GM21825 (cell line): ENCODE measurements at regions not wholly inside any gene's neighbourhood (a gene's known extent, or its start where the extent isn't known, plus 50 kb on each side); places are given as distances from the start of the nearest gene placed in this dataset.

Experiments
- ATAC-seq: cut with Tn5 transposase; IDR thresholded peaks from one replicate; pipeline ENCODE4 v1.9.1; 2021; ENCODE audit warnings: mild to moderate bottlenecking, moderate library complexity; ENCODE audit not compliant: unreplicated experiment

- ATAC-seq = no peak
These were observed 1371.5 kb upstream of the TMEFF2 start for GRCh38 chr2:193566276-193566675.

DNA sequence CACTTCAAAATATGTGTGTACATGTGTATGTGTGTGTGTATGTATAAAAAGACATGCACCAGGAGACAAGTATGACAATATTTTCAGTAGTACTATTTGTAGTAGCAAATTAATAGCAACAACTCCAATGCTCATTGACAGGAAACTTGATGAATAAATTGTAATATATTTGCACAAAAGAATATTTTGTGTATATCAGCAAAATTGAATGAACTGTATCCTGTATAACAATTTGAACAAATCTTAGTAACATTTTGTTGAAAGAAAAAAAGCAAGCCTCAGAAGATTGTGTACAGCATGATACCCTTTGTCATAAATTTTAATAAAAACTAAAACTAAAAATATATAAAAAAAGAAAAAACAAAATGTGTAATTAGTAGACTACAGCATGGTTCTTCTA, 1367.3 kb upstream of the TMEFF2 start:
- no peak for ATAC-seq

DNA sequence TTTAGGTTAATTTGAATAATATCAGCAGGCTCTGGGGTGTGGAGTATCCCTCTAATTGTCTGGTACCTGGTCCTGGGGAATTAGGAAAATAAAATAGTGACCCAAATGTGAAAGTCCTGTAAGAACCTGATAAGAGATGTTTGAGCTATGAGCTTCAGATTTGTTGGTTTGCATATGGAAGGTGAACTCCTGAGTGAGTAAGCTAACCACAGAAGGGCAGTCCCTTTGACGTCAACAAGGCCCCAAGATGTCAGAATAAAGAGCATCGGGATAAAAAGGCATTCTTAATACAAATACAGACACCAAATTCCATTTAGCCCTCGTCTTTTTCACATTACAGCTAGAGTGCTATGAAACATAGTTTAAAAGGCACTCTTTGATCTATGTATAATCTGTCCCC, 1366.3 kb upstream of the TMEFF2 start:
- ATAC-seq = no peak

DNA sequence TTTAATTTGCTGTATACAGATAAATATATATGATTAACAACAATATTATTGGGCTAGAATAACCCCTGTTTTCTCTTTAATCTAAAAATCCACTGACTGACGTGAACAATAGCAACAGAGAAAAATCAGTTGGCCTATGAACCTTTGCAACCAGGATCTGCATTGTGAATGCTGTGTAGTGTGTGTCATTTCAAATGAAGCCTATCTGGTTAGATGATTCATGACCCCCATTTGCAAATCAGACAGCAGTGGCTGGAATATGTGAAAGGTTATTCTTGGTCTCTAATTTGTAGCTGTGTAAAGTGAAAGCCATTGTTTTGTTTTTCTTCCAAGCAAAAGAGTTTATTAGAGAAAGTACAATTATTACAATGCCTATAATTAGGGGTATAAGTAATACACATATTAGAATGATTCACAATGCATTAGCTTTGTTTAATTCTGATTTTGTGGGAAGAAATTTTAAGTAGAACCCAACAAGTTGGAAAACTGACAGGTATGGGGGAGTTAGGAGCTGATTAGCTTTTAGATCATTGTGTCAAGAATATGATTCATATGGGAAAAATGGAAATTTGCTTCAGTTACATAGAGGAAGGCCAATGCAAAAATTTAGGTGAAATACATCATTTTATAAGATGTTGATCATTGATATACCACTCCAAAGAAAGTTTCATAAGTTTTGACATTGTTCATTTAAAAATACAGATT, 1362.2 kb upstream of the TMEFF2 start:
- no peak for ATAC-seq

DNA sequence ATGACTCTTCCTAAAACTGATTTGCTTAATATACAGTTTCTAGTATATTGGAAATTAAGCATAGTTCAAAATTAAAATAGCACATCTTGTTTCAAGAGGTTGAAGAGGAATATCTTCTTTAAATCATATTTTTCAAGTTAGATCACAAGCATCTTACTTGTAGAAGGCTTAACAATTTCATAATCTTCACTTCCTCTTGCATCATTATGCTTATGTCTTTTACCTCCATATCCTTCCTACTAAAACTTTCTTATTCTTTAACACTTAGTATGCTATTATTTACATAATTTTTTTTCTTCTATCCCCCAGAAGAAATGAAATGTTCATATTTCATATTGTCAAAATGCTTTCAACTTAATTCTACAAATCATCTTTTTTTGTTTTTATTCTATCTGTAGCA, 1354.9 kb upstream of the TMEFF2 start:
- ATAC-seq = no peak

DNA sequence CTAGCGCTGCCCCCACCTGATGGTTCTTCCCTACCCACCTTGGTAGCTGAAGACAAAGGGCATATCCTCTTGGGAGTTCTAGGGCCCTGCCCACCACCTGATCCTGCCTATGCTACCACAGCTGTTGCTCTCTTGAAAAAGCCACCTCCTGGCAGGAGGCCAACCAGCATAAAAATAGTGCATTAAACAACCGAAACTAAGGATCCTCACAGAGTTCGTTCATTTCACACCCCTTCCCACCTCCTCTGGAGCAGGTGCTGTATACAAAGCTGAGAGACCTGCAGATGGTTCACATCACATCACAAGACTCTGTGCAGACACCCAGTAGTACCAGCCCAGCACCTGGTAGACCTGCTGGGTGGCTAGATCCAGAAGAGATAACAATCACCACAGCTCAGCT, 1348.0 kb upstream of the TMEFF2 start:
- ATAC-seq = peak; percentile 49

GRCh38 chr2:193539188-193539587, 1344.5 kb upstream of the TMEFF2 start:
- ATAC-seq = peak; percentile 93

DNA sequence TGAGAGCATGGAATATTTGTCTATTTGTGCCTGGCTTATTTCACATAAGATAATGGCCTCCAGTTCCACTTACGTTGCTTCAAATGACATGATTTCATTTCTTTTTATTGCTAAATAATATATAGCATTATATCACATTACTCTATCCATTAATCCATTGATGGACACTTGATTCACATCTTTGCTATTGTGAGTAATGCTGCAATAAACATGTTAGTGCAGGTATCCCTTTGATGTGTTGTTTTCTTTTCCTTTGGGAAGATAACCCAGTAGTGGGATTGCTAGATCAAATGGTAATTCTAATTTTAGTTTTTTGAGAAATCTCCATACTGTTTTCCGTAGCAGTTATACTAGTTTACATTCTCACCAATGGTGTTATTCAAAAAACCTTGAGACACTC, 1343.3 kb upstream of the TMEFF2 start:
- ATAC-seq = no peak

DNA sequence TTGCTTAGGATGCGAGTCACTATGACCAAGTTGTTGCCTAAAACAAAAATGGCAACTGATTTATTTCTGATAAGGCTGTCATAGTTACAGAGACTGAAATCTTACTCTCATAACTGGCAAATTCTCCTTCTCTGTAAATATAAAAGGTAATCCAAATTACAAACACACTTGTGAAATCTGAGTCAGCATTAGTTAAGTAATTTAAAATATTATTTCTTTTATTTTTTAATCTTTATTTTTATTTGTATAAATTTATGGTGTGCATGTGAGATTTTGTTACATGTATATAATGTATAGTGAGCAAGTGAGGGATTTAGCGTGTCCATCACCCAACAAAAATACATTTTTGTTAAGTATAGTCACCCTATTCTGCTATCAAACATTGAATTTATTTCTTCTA, 1342.8 kb upstream of the TMEFF2 start:
- no peak for ATAC-seq

DNA sequence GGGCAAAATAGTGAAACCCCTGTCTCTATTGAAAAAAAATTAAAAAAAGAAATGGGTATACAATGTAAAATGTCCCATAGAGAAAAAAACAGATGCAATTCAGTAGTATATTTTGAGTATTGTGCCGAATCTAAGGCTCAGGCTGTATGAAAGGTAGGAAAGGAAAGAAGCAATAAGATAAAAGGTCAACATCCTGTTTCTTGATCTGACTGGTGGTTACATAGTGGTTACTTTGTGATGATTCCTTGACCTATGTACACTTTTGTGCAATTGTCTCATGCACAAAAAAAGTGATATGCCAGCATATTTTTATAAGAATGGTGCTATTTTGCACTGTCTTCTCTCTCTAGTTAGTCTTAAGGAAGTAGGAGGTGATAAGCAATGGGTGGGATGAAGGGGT, 1333.7 kb upstream of the TMEFF2 start:
- ATAC-seq = no peak

GRCh38 chr2:193527146-193527545, 1332.4 kb upstream of the TMEFF2 start:
- no peak for ATAC-seq

DNA sequence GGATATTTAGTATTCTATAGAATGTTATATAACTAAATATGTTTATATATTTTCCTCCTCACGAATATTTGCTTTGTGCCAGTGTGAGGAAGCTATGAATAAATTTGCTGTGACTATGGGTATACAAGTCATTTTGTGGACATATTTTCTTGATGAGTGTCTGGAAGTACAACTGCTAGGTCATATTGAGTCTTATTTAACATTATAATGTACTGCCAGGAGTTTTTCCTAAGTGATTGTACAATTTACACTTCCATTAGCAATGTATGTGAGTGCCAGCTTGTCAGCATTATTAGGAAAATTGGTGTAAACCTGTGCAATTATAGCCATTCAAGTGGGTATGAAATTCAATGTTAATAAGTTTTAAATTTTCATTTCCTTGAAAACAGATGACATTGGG, 1328.9 kb upstream of the TMEFF2 start:
- ATAC-seq = no peak

GRCh38 chr2:193521523-193521922, 1326.8 kb upstream of the TMEFF2 start:
- no peak for ATAC-seq

GRCh38 chr2:193520709-193521458, 1326.2 kb upstream of the TMEFF2 start:
- ATAC-seq = no peak

DNA sequence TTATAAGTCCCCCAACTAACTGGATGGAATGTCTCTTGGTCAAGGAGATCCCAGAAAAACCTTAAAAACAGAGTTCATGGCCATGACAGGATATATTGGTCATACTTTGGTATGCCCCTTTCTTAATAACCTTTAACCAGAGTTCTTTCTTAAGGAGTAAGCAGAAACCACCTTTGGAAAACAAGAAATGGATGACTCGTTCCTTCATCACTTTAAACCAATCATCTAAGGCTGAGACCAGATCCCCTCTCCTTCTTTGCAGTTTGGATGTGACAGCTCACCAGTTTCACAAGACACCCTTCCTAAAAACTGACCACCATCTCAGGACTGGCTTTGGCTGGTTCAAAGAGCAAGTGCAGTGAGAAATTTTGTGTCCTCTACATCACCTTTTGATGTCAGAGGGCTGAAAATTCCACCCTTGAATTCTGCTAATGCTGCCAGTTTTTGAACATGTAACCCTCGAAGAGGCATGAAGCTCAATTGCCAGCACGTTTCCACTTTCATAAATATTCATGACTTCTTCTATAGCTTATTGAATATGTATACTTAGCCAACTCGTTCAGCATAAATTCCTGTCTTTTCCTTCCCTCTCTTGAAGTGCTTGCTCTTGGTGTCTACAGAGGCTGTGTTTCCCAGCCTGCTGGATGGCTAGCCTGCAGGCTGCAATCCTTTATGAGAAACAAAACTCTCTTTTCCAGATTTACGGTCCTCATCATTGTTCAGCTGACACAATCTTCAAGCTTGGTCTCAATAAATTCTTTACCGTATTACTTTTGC, 1323.5 kb upstream of the TMEFF2 start:
- no peak for ATAC-seq

DNA sequence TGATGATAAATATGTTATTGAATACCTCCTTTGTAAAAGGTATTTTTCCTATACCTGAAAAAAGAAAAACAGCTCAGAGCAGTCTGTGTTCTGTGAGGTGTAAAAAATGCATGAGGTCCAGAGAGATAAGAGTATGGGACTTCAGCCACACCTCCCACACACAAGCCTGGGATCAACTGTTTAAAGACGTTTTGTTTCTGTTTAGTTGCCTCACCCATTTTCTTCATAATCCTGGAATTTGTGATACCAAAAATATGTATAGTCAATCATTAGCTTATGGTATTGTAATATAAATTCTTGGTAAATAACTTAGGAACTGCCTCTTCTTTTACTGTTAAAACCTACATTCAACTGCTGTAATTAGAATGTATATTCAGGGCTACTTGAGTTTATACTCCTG, 1322.9 kb upstream of the TMEFF2 start:
- no peak for ATAC-seq

DNA sequence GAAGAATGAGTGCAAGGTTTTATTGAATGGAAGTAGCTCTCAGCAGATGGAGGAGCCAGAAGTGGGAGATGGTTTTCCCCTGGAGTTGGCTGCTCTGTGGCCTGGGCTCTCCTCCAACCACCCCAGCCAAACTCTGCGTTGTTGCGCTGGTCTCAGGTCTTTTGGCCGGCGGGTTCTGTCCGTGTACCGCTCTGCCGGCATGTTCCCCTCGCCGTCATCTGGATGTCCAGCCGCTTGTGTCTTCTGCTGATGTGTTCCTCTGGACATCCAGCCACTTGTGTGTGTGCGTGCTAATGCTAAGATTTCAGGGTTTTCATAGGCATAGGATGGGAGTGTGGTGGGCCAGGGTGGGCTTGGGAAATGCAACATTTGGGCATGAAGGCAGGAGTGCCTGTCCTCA, 1311.3 kb upstream of the TMEFF2 start:
- ATAC-seq = no peak

- no peak for ATAC-seq
These were observed 1310.9 kb upstream of the TMEFF2 start for GRCh38 chr2:193505620-193506019.

GRCh38 chr2:193502363-193503035, 1307.8 kb upstream of the TMEFF2 start:
- ATAC-seq = no peak

- ATAC-seq = no peak
These were observed 1302.1 kb upstream of the TMEFF2 start for GRCh38 chr2:193496786-193497185.

- peak; percentile 97 for ATAC-seq
These were observed 1287.8 kb upstream of the TMEFF2 start for GRCh38 chr2:193482557-193482956.
